GM19238 (cell line): ENCODE measurements at regions not wholly inside any gene's neighbourhood (a gene's known extent, or its start where the extent isn't known, plus 50 kb on each side); places are given as distances from the start of the nearest gene placed in this dataset.
"Not testable (repeated sequence)": the region's sequence is repeated elsewhere in the genome, so short reads cannot be mapped to it uniquely, and the experiment has no call there.

Experiments
- DNase-seq: peaks from one replicate; pipeline ENCODE4 v3.0.0; 2011; ENCODE audit warnings: low spot score; ENCODE audit not compliant: insufficient read length

GRCh38 chr9:30574355-30575151, 1809.9 kb upstream of the ACO1 start:
- no peak for DNase-seq

- no peak for DNase-seq
Observed at GRCh38 chr9:30575218-30575617, 1809.2 kb upstream of the ACO1 start.

- DNase-seq: no peak
Observed at GRCh38 chr9:30575691-30576090, 1808.8 kb upstream of the ACO1 start.

DNA sequence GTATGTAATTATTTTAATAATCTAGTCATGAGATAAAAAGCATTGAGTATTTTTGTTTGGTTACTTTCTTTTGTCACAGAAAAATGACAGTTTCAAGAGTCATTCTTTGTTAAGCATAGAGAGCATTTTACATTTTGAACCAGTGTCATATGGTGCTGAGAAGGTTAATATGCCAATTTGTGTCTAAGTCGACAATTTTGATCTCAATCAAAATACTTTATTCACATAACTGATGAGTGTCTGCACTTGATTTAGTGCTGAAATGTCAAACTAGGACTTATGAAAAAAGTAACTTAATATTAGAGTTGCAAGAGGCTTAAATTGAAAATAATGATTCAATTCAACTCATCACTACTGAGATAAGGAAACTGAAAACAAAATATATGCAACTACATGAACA, 1804.6 kb upstream of the ACO1 start:
- no peak for DNase-seq

GRCh38 chr9:30582240-30582639, 1802.2 kb upstream of the ACO1 start:
- no peak for DNase-seq

GRCh38 chr9:30584559-30584958, 1799.9 kb upstream of the ACO1 start:
- no peak for DNase-seq

DNA sequence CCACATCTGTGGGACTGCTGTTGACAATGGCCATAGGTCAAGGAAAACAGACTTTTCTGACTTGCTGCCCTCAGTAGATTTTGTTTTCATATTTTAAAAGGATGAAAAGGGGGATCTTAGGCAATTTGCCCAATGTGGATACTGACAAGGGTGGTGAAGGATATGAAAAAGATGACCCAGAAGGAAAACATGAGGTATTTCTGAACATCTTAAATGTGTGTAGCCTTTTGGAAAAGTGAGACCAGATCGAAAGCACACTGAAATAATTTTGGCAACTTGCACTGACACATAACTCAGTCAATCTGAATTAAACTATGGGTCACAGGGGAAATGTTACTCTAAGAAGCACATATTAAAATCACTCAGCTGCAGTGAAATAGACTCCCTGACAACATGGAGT, 1793.0 kb upstream of the ACO1 start:
- no peak for DNase-seq

GRCh38 chr9:30597608-30598007, 1786.8 kb upstream of the ACO1 start:
- no peak for DNase-seq

DNA sequence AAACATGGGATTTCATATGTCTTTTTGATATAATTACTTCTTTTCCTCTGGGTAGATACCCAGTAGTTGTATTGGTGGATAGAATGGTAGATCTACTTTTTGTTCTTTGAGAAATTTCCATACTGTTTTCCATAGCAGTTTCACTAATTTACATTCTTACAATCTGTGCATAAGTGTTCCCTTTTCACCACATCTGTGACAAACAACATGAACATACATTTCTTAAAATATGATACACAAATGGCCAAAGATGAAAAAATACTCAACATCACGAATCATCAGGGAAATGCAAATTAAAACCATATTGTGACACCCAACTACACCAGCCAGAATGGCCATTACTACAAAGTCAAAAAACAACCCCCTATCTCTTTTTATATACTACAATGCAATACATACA, 1778.5 kb upstream of the ACO1 start:
- DNase-seq: no peak

DNA sequence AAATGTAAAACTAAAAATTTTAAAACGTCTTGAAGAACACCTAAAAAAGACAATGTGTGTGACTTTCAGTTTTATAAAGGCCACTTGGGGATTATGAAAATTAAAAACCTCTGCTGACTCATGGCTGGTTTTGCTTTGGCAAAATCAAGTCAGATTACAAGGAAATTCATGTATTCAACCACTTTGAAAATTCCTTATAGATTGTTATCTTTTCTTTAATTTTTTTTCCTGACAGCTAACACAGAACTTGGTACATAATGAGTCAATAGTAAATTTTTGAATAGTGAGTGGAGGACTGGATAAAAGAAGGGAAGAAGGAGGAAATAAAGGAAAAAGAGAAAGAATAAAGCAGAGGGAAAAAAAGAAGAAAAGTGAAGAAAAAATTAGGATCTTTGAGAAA, 1774.7 kb upstream of the ACO1 start:
- DNase-seq: no peak

DNA sequence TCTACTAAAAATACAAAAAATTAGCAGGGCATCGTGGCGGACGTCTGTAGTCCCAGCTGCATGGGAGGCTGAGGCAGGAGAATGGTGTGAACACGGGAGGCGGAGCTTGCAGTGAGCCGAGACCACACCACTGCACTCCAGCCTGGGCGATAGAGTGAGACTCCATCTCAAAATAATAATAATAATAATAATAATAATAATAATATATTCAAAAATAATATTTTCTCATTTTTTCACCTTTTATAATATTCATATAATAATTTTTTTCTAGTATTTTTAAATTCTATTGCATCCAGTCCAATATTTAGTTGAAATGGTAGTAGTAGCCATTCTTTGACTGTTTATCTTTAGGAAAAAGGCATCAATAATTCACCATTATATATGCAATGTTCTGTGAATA, 1767.7 kb upstream of the ACO1 start:
- not testable (repeated sequence) for DNase-seq

DNA sequence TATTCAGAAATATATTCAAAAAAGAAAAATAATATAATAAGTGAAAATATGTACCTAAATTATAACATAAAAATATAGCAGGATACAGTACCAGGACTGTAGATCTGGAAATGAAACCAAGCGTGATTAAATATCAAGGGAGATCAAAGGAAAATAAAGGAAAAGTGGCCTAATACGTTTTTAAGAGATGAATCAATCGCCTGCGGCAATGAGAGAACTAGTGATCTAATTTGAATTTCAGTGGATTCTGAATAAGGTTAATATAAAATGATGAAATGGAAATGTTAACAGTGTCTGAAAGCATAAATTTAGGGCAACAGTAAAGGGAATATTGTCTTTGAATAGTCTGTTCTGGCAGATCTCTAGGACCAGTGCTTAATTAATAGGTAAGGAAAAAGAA, 1761.9 kb upstream of the ACO1 start:
- no peak for DNase-seq

DNA sequence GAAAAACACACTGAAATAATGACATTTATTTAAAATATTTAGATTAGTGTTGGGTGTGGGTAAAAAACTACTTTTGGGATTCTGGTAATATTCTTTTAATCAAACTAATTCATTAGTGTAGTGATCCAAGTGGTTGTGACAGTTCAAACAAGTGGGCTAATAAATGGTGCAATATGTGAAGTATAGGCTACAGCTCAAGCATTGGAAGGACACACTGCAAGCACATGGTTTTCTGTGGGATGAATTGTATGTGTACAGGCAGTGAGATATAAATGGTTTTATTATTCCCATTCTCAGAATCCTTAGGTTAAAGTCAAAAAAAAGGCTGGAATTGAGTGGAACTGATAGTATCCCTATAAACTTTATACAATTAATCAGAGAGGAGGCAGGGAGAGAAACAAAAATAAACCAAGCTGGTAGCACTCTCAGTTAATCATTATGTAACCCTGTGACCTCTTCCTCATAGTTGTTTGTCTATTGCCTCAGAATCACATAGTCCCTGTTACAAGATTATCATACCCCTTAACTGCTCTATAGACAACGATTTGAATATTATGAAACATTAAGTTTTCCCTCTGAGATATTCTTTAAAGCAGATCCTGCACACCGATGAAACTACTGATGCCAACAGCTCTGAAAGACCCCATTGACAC, 1755.4 kb upstream of the ACO1 start:
- DNase-seq: no peak

DNA sequence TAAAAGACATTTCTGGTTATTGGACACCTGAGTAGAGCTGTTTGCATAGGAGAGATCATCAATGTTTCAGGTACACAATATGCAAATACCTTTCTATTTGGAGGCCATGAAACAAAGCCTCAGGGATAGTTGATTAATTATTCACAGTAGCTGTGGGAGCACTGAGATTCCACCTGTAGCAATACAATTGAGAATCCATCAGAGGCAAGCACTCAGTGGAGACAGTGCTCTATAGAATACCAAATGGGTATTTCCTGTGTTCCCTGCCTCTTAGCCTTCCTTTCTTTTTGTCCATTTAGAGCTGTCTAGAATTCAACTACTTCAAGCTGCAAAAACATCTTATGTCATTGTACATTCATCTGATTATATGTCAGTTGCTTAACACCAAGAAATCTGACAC, 1754.0 kb upstream of the ACO1 start:
- no peak for DNase-seq

DNA sequence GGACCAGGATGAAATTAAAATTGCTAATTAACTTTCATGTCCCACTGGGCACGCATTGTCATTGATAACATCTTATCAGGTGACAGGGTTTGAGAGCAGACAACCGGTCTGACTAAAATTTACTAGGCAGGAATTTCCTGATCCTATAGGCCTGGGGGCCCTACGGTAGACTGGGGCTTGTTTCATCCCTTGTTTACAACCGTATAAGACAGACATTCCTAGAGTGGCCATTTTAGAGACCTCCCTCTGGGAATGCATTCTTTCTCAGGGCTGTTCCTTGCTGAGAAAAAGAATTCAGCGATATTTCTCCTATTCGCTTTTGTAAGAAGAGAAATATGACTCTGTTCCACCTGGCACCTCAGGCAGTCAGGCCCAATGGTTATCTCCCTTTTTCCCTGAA, 1737.8 kb upstream of the ACO1 start:
- not testable (repeated sequence) for DNase-seq

GRCh38 chr9:30661925-30662324, 1722.5 kb upstream of the ACO1 start:
- DNase-seq: no peak

GRCh38 chr9:30670805-30671562, 1713.5 kb upstream of the ACO1 start:
- DNase-seq: no peak

DNA sequence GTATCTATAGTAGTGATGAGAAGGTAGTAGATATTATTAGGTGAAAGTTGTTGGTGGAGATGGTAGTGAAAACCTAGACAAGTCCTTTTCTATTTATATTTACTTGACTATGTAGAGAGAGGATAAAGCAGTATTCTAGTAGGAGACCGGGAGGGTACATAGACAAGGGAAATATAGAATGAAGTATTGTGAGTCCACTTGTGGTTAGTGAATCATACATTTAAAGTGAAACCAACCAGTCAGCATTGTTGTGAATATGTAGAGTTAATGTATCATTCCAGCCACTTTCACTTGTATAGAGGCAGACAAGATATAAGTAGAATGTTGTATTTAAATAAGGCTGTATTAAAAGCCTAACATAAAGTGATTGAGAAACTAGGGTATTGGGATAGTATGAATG, 1711.3 kb upstream of the ACO1 start:
- DNase-seq: no peak

- no peak for DNase-seq
Observed at GRCh38 chr9:30676651-30677050, 1707.8 kb upstream of the ACO1 start.

DNA sequence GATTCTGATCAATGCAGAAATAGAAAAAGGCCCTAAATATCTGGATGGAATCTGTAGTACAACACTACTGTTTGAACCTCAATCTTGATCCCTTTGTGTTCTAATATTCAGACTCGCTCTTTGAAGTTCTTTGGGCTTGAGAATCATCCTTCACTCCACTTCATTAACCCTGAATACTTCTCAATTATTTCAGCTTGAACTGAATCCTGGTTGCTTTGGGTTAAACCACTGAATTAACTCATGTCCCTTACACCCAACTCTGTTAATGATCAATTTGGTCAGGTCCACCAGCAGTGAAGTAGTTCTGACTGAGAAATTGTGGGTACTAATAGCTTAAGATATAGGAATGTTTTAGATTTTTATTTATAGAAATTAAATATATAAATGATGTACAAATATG, 1707.2 kb upstream of the ACO1 start:
- no peak for DNase-seq

DNA sequence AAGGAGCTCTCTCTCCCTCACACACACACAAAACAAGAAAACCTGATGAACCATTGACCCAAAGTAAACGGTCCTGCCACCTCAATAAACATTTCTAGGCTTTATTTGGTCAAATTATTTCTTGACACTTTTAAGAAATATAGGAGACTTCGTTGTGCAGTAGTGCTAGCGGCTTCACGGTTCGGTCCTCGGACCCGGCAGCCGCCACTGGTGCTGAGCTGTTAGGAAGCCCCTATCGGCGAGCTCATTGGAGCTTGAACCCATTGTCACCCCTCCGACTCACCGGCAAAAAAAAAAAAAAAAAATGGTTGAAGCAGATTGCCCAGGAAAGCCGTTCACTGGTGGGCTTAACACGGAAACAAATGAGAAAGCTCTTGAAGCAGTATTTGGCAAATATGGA, 1695.6 kb upstream of the ACO1 start:
- DNase-seq: no peak

- DNase-seq: no peak
Observed at GRCh38 chr9:30697958-30698357, 1686.5 kb upstream of the ACO1 start.
